OCI-LY7 (cell line): ENCODE measurements at regions not wholly inside any gene's neighbourhood (a gene's known extent, or its start where the extent isn't known, plus 50 kb on each side); places are given as distances from the start of the nearest gene placed in this dataset.

Source experiments
- BruUV-seq: library from RNA; stranded (reverse); fragments of 400-500 nt; replicated peaks from 2 replicates; lab custom pipeline; 2021; lab: Mats Ljungman, UMichigan
- CTCF ChIA-PET: fragments of 300-600 bp; sonication (Branson Sonifier 250); formaldehyde crosslinking; loops from one replicate; lab custom pipeline; 2022; ENCODE audit warnings: antibody characterized with exemption; ENCODE audit not compliant: unreplicated experiment; lab: Charles Lee
- POLR2A ChIA-PET: fragments of 300-600 bp; sonication (Branson Sonifier 250); formaldehyde crosslinking; loops from one replicate; lab custom pipeline; 2022; ENCODE audit warnings: antibody characterized with exemption; lab: Charles Lee
- DNase-seq: peaks from one replicate; pipeline ENCODE4 v3.0.0-alpha.2; 2015; ENCODE audit warnings: low spot score
- H2AFZ ChIP-seq: fragments of 200-600 bp; sonication (generic), shearing (Covaris generic); 2 replicates; pipeline ENCODE4 v1.6.1; 2014; ENCODE audit warnings: mild to moderate bottlenecking, antibody characterized with exemption, low read length, moderate library complexity
- H3K27ac ChIP-seq: fragments of 200-600 bp; sonication (generic); 2 replicates; pipeline ENCODE4 v1.5.1; 2014; ENCODE audit warnings: mixed run types, low read depth, mild to moderate bottlenecking, moderate library complexity, low read length, inconsistent platforms; ENCODE audit not compliant: poor library complexity, severe bottlenecking
- H3K36me3 ChIP-seq: fragments of 200-600 bp; sonication (generic); 2 replicates; pipeline ENCODE4 v1.6.1; 2014; ENCODE audit warnings: mild to moderate bottlenecking, antibody characterized with exemption, low read length, moderate library complexity, mixed read lengths; ENCODE audit not compliant: insufficient read depth
- H3K4me1 ChIP-seq: fragments of 200-600 bp; sonication (generic); 2 replicates; pipeline ENCODE4 v1.5.1; 2014; ENCODE audit warnings: mild to moderate bottlenecking, low read length; ENCODE audit not compliant: insufficient read depth, poor library complexity, severe bottlenecking
- H3K4me2 ChIP-seq: fragments of 200-600 bp; sonication (generic); 2 replicates; pipeline ENCODE4 v1.6.1; 2014; ENCODE audit warnings: mild to moderate bottlenecking, low read length
- H3K4me3 ChIP-seq: fragments of 200-600 bp; sonication (generic); 2 replicates; pipeline ENCODE4 v1.5.1; 2014; ENCODE audit warnings: mild to moderate bottlenecking, low read depth, low read length; ENCODE audit not compliant: poor library complexity, severe bottlenecking
- H3K79me2 ChIP-seq: fragments of 200-600 bp; sonication (generic); 2 replicates; pipeline ENCODE4 v1.6.1; 2016; ENCODE audit warnings: low read depth, mild to moderate bottlenecking, low read length, moderate library complexity, mixed read lengths; ENCODE audit not compliant: insufficient read depth
- H3K9me2 ChIP-seq: fragments of 200-600 bp; sonication (generic); 2 replicates; pipeline ENCODE4 v1.6.1; 2016; ENCODE audit warnings: mild to moderate bottlenecking, low read length, mixed read lengths; ENCODE audit not compliant: insufficient read depth
- H3K9me3 ChIP-seq: fragments of 200-600 bp; sonication (generic); 2 replicates; pipeline ENCODE4 v1.6.1; 2014; ENCODE audit warnings: mild to moderate bottlenecking, mixed run types, low read length, mixed read lengths
- H4K20me1 ChIP-seq: fragments of 200-600 bp; sonication (generic); 2 replicates; pipeline ENCODE4 v1.6.1; 2014; ENCODE audit warnings: mild to moderate bottlenecking, antibody characterized with exemption, low read length, moderate library complexity, mixed read lengths; ENCODE audit not compliant: insufficient read depth
- CTCF ChIP-seq: fragments of 200-600 bp; sonication (generic); conservative IDR thresholded peaks from 2 replicates; pipeline ENCODE4 v1.5.1; 2014; ENCODE audit warnings: mild to moderate bottlenecking, antibody characterized with exemption, low read length, moderate library complexity, mixed read lengths
- EZH2phosphoT487 ChIP-seq: fragments of 200-600 bp; sonication (generic); IDR thresholded peaks from 2 replicates; pipeline ENCODE4 v1.6.1; 2018; ENCODE audit warnings: low read depth, borderline replicate concordance, mild to moderate bottlenecking, mixed run types, antibody characterized with exemption, low read length, moderate library complexity, mixed read lengths
- intact Hi-C: fragments of 100-400 bp; cut with micrococcal nuclease; formaldehyde crosslinking; loops from one replicate; pipeline ENCODE4 v1.10.0; 2022; ENCODE audit not compliant: unreplicated experiment

GRCh38 chr16:86363057-86363490, 147.3 kb upstream of the FOXF1 start:
- BruUV-seq, result no TSS peak

GRCh38 chr16:86363836-86364618, 146.3 kb upstream of the FOXF1 start:
- H3K27ac ChIP-seq, result no peak overlapping the region
- no peak overlapping the region for H2AFZ ChIP-seq
- H3K9me2 ChIP-seq, result no peaks in the 10 kb centered on the region
- H4K20me1 ChIP-seq, result no peaks in the 10 kb centered on the region
- DNase-seq, result no peak
- TF ChIP-seq EZH2phosphoT487, result no peak
- TF ChIP-seq CTCF, result no peak
- ChIA-PET CTCF (no interaction called here), POLR2A (no interaction called here)
- no TSS peak for BruUV-seq
- H3K4me3 ChIP-seq, result no peak overlapping the region
- no peak overlapping the region for H3K4me2 ChIP-seq
- no peaks in the 10 kb centered on the region for H3K9me3 ChIP-seq
- no peaks in the 10 kb centered on the region for H3K4me1 ChIP-seq
- H3K79me2 ChIP-seq, result no peaks in the 10 kb centered on the region
- intact Hi-C loops, result no loop called here
- no peaks in the 10 kb centered on the region for H3K36me3 ChIP-seq

More at GRCh38 chr16:86363057-86363490, 147.3 kb upstream of the FOXF1 start:
- CTCF ChIA-PET, result no interaction called here
- intact Hi-C loops, result no loop called here
- Histone ChIP-seq H3K4me1 (no peaks in the 10 kb centered on the region), H4K20me1 (no peaks in the 10 kb centered on the region), H3K4me2 (no peak overlapping the region), H3K27ac (no peak overlapping the region), H3K9me2 (no peaks in the 10 kb centered on the region), H3K36me3 (no peaks in the 10 kb centered on the region), H3K9me3 (no peaks in the 10 kb centered on the region), H3K4me3 (no peak overlapping the region), H2AFZ (no peak overlapping the region), H3K79me2 (no peaks in the 10 kb centered on the region)
- POLR2A ChIA-PET, result no interaction called here
- DNase-seq, result no peak
- no peak for TF ChIP-seq CTCF
- TF ChIP-seq EZH2phosphoT487, result no peak
